ES-I3 (cell line): ENCODE measurements at regions not wholly inside any gene's neighbourhood (a gene's known extent, or its start where the extent isn't known, plus 50 kb on each side); places are given as distances from the start of the nearest gene placed in this dataset.
"Not testable (repeated sequence)": the region's sequence is repeated elsewhere in the genome, so short reads cannot be mapped to it uniquely, and the experiment has no call there.

ENCODE experiments used
- H3K36me3 ChIP-seq: 2 replicates; pipeline ENCODE4 v1.6.1; 2013; ENCODE audit warnings: mild to moderate bottlenecking, low read length, control low read depth, moderate library complexity; ENCODE audit not compliant: insufficient read depth
- H3K4me1 ChIP-seq: 2 replicates; pipeline ENCODE4 v1.6.1; 2013; ENCODE audit warnings: mild to moderate bottlenecking, control low read depth, low read length; ENCODE audit not compliant: insufficient read depth
- H3K9ac ChIP-seq: 2 replicates; pipeline ENCODE4 v1.6.1; 2013; ENCODE audit warnings: low read depth, mild to moderate bottlenecking, low read length, moderate library complexity
- H3K9me3 ChIP-seq: 2 replicates; pipeline ENCODE4 v1.6.1; 2013; ENCODE audit warnings: mild to moderate bottlenecking, low read length, moderate library complexity; ENCODE audit not compliant: control insufficient read depth, insufficient read depth

- Histone ChIP-seq H3K36me3 (no peaks in the 10 kb centered on the region), H3K9ac (no peak overlapping the region), H3K9me3 (no peaks in the 10 kb centered on the region), H3K4me1 (peaks cover 22% of the 10 kb centered on the region; the same call in 1 of the 2 replicates)
These were observed 540.9 kb upstream of the ADGRL2 start for GRCh38 chr1:81259625-81260411.

GRCh38 chr1:81254560-81254959 lies 546.2 kb upstream of the ADGRL2 start:
- Histone ChIP-seq H3K9ac (no peak overlapping the region), H3K9me3 (no peaks in the 10 kb centered on the region), H3K36me3 (peaks cover 7% of the 10 kb centered on the region; the same call in 1 of the 2 replicates), H3K4me1 (peaks cover 40% of the 10 kb centered on the region)

DNA sequence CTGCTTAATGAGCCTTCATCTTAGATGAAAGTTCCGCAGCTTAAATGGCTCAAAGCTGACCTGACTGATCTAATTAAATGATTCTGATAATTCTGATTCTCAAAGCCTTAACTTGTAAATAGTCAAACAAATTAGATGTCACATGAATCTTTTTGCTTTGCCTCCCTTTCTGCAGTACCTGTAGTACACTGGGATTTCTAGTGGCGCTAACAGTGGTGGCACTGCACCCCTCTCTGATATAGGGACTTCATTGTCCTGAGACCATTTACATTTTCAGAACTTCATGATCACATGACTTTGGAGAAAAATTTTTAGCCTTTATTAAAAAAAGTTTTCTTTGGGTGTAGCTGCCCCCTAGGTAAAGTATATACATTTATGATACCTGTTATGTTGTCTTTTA lies 546.7 kb upstream of the ADGRL2 start:
- Histone ChIP-seq H3K9ac (0 out of 2 replicates have a peak overlapping the region, but pooled peaks have one; percentile 2), H3K36me3 (peaks cover 9% of the 10 kb centered on the region; the same call in 1 of the 2 replicates), H3K4me1 (peaks cover 36% of the 10 kb centered on the region), H3K9me3 (no peaks in the 10 kb centered on the region)

- Histone ChIP-seq H3K4me1 (peaks cover 29% of the 10 kb centered on the region), H3K9me3 (no peaks in the 10 kb centered on the region), H3K9ac (no peak overlapping the region), H3K36me3 (peaks cover 20% of the 10 kb centered on the region)
These were observed 548.1 kb upstream of the ADGRL2 start for GRCh38 chr1:81252471-81253151.

- H3K9me3 ChIP-seq: not testable (repeated sequence)
- H3K4me1 ChIP-seq: peaks cover 29% of the 10 kb centered on the region
- H3K9ac ChIP-seq: peak overlapping the region; percentile 51
- peaks cover 20% of the 10 kb centered on the region for H3K36me3 ChIP-seq
These were observed 549.9 kb upstream of the ADGRL2 start for GRCh38 chr1:81250825-81251224.

DNA sequence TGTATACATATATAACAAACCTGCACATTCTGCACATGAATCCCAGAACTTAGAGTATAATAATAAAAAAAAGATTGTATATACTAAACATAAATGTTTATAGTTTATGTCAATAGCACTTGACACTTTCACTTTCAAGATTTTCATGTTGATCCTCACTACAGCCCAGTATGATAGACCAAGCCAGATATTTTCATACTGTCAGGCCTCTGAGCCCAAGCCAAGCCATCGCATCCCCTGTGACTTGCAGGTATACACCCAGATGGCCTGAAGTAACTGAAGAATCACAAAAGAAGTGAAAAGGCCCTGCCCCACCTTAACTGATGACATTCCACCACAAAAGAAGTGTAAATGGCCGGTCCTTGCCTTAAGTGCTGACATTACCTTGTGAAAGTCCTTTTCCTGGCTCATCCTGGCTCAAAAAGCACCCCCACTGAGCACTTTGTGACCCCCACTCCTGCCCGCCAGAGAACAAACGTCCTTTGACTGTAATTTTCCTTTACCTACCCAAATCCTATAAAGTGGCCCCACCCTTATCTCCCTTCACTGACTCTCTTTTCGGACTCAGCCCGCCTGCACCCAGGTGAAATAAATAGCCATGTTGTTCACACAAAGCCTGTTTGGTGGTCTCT lies 555.5 kb upstream of the ADGRL2 start:
- peaks cover 36% of the 10 kb centered on the region for H3K4me1 ChIP-seq
- H3K9ac ChIP-seq: peak overlapping the region; percentile 93
- H3K36me3 ChIP-seq: peaks cover 12% of the 10 kb centered on the region
- not testable (repeated sequence) for H3K9me3 ChIP-seq

GRCh38 chr1:81244612-81245011 lies 556.1 kb upstream of the ADGRL2 start:
- H3K36me3 ChIP-seq: peaks cover 12% of the 10 kb centered on the region
- H3K4me1 ChIP-seq: peaks cover 42% of the 10 kb centered on the region
- H3K9me3 ChIP-seq, H3K9ac ChIP-seq: not testable (repeated sequence)

DNA sequence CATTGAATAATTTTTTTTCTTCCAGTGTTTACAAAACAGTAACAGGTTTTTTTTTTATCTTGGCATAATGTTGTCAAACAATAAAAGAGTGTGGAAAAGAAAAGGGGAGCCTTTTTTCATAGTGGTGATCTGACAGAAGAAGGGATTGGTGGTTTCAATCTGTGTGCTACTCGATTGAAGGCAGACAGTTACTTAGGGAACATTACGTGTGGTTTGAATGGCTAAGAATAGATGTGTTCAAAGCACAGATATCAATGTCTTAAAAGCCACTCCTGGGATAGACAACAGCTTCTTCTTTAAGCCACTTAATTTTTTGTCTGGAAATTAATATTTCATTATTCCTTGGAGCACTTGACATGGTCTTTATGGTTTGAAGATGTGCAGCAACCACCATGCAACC lies 558.6 kb upstream of the ADGRL2 start:
- Histone ChIP-seq H3K4me1 (peaks cover 61% of the 10 kb centered on the region), H3K9me3 (no peaks in the 10 kb centered on the region; the same call in 1 of the 2 replicates), H3K36me3 (no peaks in the 10 kb centered on the region; the same call in 1 of the 2 replicates), H3K9ac (no peak overlapping the region)

DNA sequence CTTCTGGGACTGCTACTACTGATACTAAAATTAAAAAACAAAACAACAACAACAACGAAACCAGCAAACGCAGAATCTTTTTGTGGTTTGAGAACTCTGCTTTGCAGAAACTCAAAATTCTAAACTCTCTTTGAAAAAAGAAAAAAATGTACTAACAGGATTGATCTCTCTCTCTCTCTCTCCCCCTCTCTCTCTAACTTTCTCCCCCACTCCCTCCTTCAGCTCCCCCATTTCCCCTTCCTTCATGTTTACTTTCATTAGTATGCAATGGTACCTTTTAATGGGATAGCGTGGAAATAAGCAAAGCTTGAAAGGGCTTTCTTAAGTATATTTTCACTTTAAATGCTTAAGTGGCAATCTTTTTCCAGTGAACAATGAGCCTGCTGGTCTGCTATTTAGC lies 562.6 kb upstream of the ADGRL2 start:
- Histone ChIP-seq H3K4me1 (peaks cover 52% of the 10 kb centered on the region), H3K9ac (peak overlapping the region; percentile 48), H3K9me3 (no peaks in the 10 kb centered on the region), H3K36me3 (no peaks in the 10 kb centered on the region)

DNA sequence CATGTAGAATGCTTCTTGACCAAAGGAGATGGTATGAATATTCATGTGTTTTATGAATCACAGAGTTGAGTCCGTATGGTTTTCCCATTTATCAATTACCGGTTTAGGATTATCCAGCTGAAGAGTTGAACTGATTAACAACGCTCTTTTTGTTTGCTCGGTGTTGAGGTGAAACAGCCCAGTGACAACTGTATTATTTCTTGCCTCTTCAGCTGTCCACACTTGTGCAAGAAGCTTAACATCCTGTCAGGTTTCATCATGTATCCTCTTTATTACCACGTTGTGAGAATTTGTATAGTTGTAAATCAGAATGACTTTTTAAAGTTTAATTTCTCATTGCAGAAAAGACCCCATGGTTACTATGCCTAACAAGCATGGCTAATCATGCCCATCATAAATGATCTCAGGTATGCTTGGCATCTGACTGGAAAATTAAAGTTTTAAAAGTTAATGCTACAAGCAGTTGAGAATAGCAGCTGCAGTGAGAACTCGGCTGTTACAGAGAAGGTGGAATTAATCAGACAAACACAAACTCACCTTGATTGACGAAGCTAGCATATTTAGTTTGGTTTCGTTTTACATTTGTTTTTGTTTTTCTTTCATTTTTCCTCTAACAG lies 563.2 kb upstream of the ADGRL2 start:
- peaks cover 50% of the 10 kb centered on the region for H3K4me1 ChIP-seq
- peak overlapping the region; percentile 48 for H3K9ac ChIP-seq
- no peaks in the 10 kb centered on the region for H3K36me3 ChIP-seq
- H3K9me3 ChIP-seq: no peaks in the 10 kb centered on the region

DNA sequence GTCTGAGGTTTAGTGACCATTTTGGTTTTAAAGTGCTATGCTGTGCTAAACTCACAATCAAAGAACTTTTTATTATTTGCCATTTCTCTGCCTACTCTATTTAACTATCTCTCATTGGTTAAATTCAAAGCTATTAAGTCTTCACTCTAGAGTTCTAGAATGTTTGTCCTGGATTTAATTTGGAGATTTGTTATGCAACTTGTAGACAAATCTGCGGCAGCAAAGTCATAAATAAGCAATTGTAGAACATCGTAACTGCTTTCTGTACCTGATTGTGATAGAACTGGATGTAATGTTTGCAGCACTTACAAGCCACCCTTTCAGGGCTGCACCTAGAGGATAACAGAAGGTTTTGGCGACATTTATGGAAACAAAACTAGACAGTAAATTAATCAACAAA lies 566.5 kb upstream of the ADGRL2 start:
- H3K9me3 ChIP-seq: no peaks in the 10 kb centered on the region
- H3K9ac ChIP-seq: no peak overlapping the region
- peaks cover 33% of the 10 kb centered on the region for H3K4me1 ChIP-seq
- no peaks in the 10 kb centered on the region for H3K36me3 ChIP-seq

GRCh38 chr1:81233591-81233990 lies 567.1 kb upstream of the ADGRL2 start:
- peaks cover 27% of the 10 kb centered on the region for H3K4me1 ChIP-seq

GRCh38 chr1:81232420-81232819 lies 568.3 kb upstream of the ADGRL2 start:
- H3K36me3 ChIP-seq: no peaks in the 10 kb centered on the region
- H3K9me3 ChIP-seq: no peaks in the 10 kb centered on the region
- H3K9ac ChIP-seq: no peak overlapping the region
- peaks cover 22% of the 10 kb centered on the region for H3K4me1 ChIP-seq

More at GRCh38 chr1:81233591-81233990, 567.1 kb upstream of the ADGRL2 start:
- Histone ChIP-seq H3K9me3 (no peaks in the 10 kb centered on the region), H3K9ac (no peak overlapping the region), H3K36me3 (no peaks in the 10 kb centered on the region)

DNA sequence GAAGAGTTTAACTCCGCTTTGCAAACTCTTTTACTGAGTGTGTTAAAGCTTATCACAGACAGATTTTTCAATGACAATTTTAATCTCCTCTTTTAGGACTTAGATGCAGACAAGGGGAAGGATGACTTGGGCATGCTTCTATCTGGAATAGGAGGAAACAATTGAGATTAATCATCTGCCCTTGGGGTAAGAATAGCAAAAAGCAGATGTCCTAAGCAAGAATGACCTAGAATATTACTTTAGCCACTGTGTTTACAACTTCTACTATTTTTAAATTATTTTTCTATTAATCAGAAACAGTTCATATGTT lies 569.0 kb upstream of the ADGRL2 start:
- Histone ChIP-seq H3K4me1 (peaks cover 20% of the 10 kb centered on the region), H3K36me3 (no peaks in the 10 kb centered on the region), H3K9me3 (no peaks in the 10 kb centered on the region), H3K9ac (no peak overlapping the region)
